H9 (cell line): ENCODE measurements at regions not wholly inside any gene's neighbourhood (a gene's known extent, or its start where the extent isn't known, plus 50 kb on each side); places are given as distances from the start of the nearest gene placed in this dataset.
A peak's percentile ranks its signal among the peaks of the same experiment; 100 is the strongest.

Source experiments
- DNase-seq: peaks from one replicate; pipeline ENCODE4 v3.0.0-alpha.2; 2017
- H2AFZ ChIP-seq: one replicate; pipeline ENCODE4 v1.6.1; 2013; ENCODE audit warnings: mild to moderate bottlenecking, low read length, control low read depth, moderate library complexity
- H2AK5ac ChIP-seq: 2 replicates; pipeline ENCODE4 v1.6.1; 2013; ENCODE audit warnings: low read length, control low read depth, mixed read lengths; ENCODE audit not compliant: insufficient read length
- H2BK120ac ChIP-seq: one replicate; pipeline ENCODE4 v1.6.1; 2013; ENCODE audit warnings: low read depth, mild to moderate bottlenecking, low read length, control low read depth, inconsistent platforms; ENCODE audit not compliant: poor library complexity, severe bottlenecking
- H2BK12ac ChIP-seq: 2 replicates; pipeline ENCODE4 v1.6.1; 2013; ENCODE audit warnings: low read length, control low read depth, mixed read lengths, low read depth; ENCODE audit not compliant: insufficient read length
- H2BK15ac ChIP-seq: 2 replicates; pipeline ENCODE4 v1.6.1; 2013; ENCODE audit warnings: low read depth, low read length, control low read depth
- H2BK20ac ChIP-seq: one replicate; pipeline ENCODE4 v1.6.1; 2013; ENCODE audit warnings: low read depth, mild to moderate bottlenecking, low read length, control low read depth, inconsistent platforms; ENCODE audit not compliant: poor library complexity, severe bottlenecking
- H2BK5ac ChIP-seq: 2 replicates; pipeline ENCODE4 v1.6.1; 2013; ENCODE audit warnings: low read length, control low read depth, mixed read lengths; ENCODE audit not compliant: insufficient read length
- H3K14ac ChIP-seq: 2 replicates; pipeline ENCODE4 v1.6.1; 2013; ENCODE audit warnings: low read length, control low read depth; ENCODE audit not compliant: insufficient read depth
- H3K18ac ChIP-seq: 2 replicates; pipeline ENCODE4 v1.6.1; 2013; ENCODE audit warnings: low read depth, mild to moderate bottlenecking, mixed read lengths, low read length, control low read depth; ENCODE audit not compliant: insufficient read length
- H3K23ac ChIP-seq: 2 replicates; pipeline ENCODE4 v1.6.1; 2013; ENCODE audit warnings: low read length, control low read depth, mixed read lengths, low read depth; ENCODE audit not compliant: insufficient read length
- H3K23me2 ChIP-seq: 2 replicates; pipeline ENCODE4 v1.6.1; 2013; ENCODE audit warnings: low read depth, mild to moderate bottlenecking, mixed read lengths, low read length, control low read depth; ENCODE audit not compliant: insufficient read length, poor library complexity, severe bottlenecking
- H3K27ac ChIP-seq: 2 replicates; pipeline ENCODE4 v1.5.1; 2013; ENCODE audit warnings: low read length, control low read depth, mixed read lengths, low read depth; ENCODE audit not compliant: insufficient read length
- H3K27me3 ChIP-seq: 2 replicates; pipeline ENCODE4 v1.6.1; 2013; ENCODE audit warnings: low read length, control low read depth, inconsistent platforms; ENCODE audit not compliant: insufficient read depth
- H3K4ac ChIP-seq: 2 replicates; pipeline ENCODE4 v1.6.1; 2013; ENCODE audit warnings: low read depth, mild to moderate bottlenecking, control low read depth, inconsistent platforms, low read length, moderate library complexity
- H3K4me1 ChIP-seq: 2 replicates; pipeline ENCODE4 v1.6.1; 2013; ENCODE audit warnings: low read length, control low read depth, inconsistent platforms; ENCODE audit not compliant: insufficient read depth
- H3K4me2 ChIP-seq: 2 replicates; pipeline ENCODE4 v1.6.1; 2013; ENCODE audit warnings: low read length, control low read depth, mixed read lengths; ENCODE audit not compliant: insufficient read length, insufficient read depth
- H3K56ac ChIP-seq: 2 replicates; pipeline ENCODE4 v1.6.1; 2013; ENCODE audit warnings: low read depth, mild to moderate bottlenecking, mixed read lengths, low read length, control low read depth; ENCODE audit not compliant: insufficient read length
- H3K79me1 ChIP-seq: 2 replicates; pipeline ENCODE4 v1.6.1; 2013; ENCODE audit warnings: low read depth, mild to moderate bottlenecking, moderate library complexity, low read length, control low read depth, inconsistent platforms; ENCODE audit not compliant: insufficient read depth, poor library complexity, severe bottlenecking
- H3K79me2 ChIP-seq: 2 replicates; pipeline ENCODE4 v1.6.1; 2013; ENCODE audit warnings: low read length, control low read depth, inconsistent platforms; ENCODE audit not compliant: insufficient read depth
- H3K9ac ChIP-seq: 2 replicates; pipeline ENCODE4 v1.6.1; 2013; ENCODE audit warnings: low read length, control low read depth, mixed read lengths; ENCODE audit not compliant: insufficient read length; ENCODE audit errors: extremely low read depth
- H3K9me3 ChIP-seq: one replicate; pipeline ENCODE4 v1.6.1; 2013; ENCODE audit warnings: low read depth, low read length, inconsistent platforms; ENCODE audit not compliant: control insufficient read depth
- H3T11ph ChIP-seq: one replicate; pipeline ENCODE4 v1.6.1; 2013; ENCODE audit warnings: mild to moderate bottlenecking, low read length, control low read depth, inconsistent platforms
- H4K20me1 ChIP-seq: one replicate; pipeline ENCODE4 v1.6.1; 2013; ENCODE audit not compliant: control insufficient read depth, insufficient read length, insufficient read depth
- H4K5ac ChIP-seq: 2 replicates; pipeline ENCODE4 v1.6.1; 2013; ENCODE audit warnings: low read depth, mild to moderate bottlenecking, mixed read lengths, low read length, control low read depth; ENCODE audit not compliant: insufficient read length
- H4K8ac ChIP-seq: replicated peaks from 2 replicates; pipeline ENCODE4 v1.6.1; 2013; ENCODE audit warnings: low read length, control low read depth, mixed read lengths, low read depth; ENCODE audit not compliant: insufficient read length
- H4K91ac ChIP-seq: 2 replicates; pipeline ENCODE4 v1.6.1; 2013; ENCODE audit warnings: low read depth, mild to moderate bottlenecking, moderate library complexity, mixed read lengths, low read length, control low read depth; ENCODE audit not compliant: insufficient read length
- H3K27ac Mint-ChIP-seq, 3 experiments: 2 replicates in 2 of 3; 3 replicates in 1 of 3; pipeline ENCODE4 v1.8.0; 2020 to 2021; ENCODE audit warnings: mixed read lengths in 3 of 3, mild to moderate bottlenecking in 1 of 3, moderate library complexity in 1 of 3
- H3K27me3 Mint-ChIP-seq: 2 replicates; pipeline ENCODE4 v1.8.0; 2021; ENCODE audit warnings: low read depth, mild to moderate bottlenecking, moderate library complexity, mixed read lengths
- H3K36me3 Mint-ChIP-seq, 3 experiments: 2 replicates in 2 of 3; 3 replicates in 1 of 3; pipeline ENCODE4 v1.8.0; 2020 to 2021; ENCODE audit warnings: low read depth in 3 of 3, mixed read lengths in 3 of 3; ENCODE audit not compliant: insufficient read depth in 1 of 3
- H3K4me1 Mint-ChIP-seq, 2 experiments: 2 replicates each; pipeline ENCODE4 v1.8.0; 2020; ENCODE audit warnings: mixed read lengths in 2 of 2
- H3K4me3 Mint-ChIP-seq, 2 experiments: 2 replicates in 1 of 2; 3 replicates in 1 of 2; pipeline ENCODE4 v1.8.0; 2020 to 2021; ENCODE audit warnings: mild to moderate bottlenecking in 2 of 2, mixed read lengths in 2 of 2, moderate library complexity in 1 of 2
- H3K9me3 Mint-ChIP-seq, 2 experiments: 2 replicates in 1 of 2; 3 replicates in 1 of 2; pipeline ENCODE4 v1.8.0; 2020; ENCODE audit warnings: mild to moderate bottlenecking in 2 of 2, mixed read lengths in 2 of 2, moderate library complexity in 1 of 2
- WGBS: extraction: QIAGEN DNeasy Blood & Tissue Kit; methylation state at CpG from one replicate; pipeline ENCODE4 v1.1.7; 2013; ENCODE audit warnings: missing lambda C conversion rate, low lambda C conversion rate, mixed read lengths; ENCODE audit not compliant: insufficient read length; ENCODE audit errors: extremely low coverage; 5-methylcytosine and 5-hydroxymethylcytosine counted together
- TF ChIP-seq, protein P1 (sequence below): fragments of 200-600 bp; sonication (generic); conservative IDR thresholded peaks from 3 replicates; pipeline ENCODE4 v1.8.0; 2021; ENCODE audit warnings: antibody characterized with exemption, mild to moderate bottlenecking

DNA sequence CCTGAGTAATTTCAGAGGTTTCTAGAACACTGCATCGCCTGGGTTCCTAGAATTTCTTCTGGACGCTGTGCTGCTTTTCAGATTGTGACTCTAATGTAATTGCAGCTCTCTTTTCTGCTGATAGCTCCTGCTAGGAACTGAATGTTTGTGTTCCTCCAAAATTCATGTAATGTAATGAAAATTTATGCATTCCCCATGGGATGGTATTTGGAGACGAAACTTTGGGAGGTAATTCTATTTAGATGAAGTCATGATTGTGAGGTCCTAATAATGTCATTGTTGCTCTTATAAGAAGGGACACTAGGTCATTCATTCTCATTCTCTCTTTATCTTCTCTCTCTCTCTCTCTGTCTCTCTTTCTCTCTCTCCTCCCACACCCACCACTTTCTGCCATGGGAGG lies 223.9 kb upstream of the DOK6 start:
- Histone ChIP-seq H3K23ac (no peak overlapping the region), H2BK20ac (no peak overlapping the region), H2BK5ac (no peak overlapping the region), H3K79me2 (no peaks in the 10 kb centered on the region), H3K4ac (no peak overlapping the region), H3K56ac (no peak overlapping the region), H3K9ac (no peak overlapping the region), H2BK120ac (no peak overlapping the region), H3K4me1 (no peaks in the 10 kb centered on the region), H4K5ac (no peak overlapping the region), H3K18ac (no peak overlapping the region), H3T11ph (no peak overlapping the region), H3K27me3 (no peaks in the 10 kb centered on the region), H4K91ac (no peak overlapping the region), H3K9me3 (no peaks in the 10 kb centered on the region), H2AK5ac (no peak overlapping the region), H3K27ac (no peak overlapping the region), H3K14ac (no peak overlapping the region), H2BK12ac (no peak overlapping the region), H4K20me1 (no peaks in the 10 kb centered on the region), H3K79me1 (no peaks in the 10 kb centered on the region), H2BK15ac (no peak overlapping the region), H3K23me2 (no peaks in the 10 kb centered on the region), H4K8ac (no peak overlapping the region), H3K4me2 (no peak overlapping the region), H2AFZ (no peak overlapping the region)
- Mint-ChIP-seq H3K4me1 (peaks cover 3 to 4% of the 10 kb centered on the region in 2 experiments; a peak in 3 of 4 replicates), H3K27me3 (no peaks in the 10 kb centered on the region), H3K27ac (peak overlapping the region in 1 of 3 experiments; percentile 9; a peak in 1 of 7 replicates), H3K4me3 (no peak overlapping the region), H3K9me3 (peaks cover 7 to 10% of the 10 kb centered on the region in 2 experiments; a peak in 3 of 5 replicates), H3K36me3 (peaks cover 0 to 8% (median 0%) of the 10 kb centered on the region in 3 experiments; a peak in 2 of 7 replicates)
- WGBS: no CpG with 5 or more reads among the region's 3 CpGs
- TF ChIP-seq, protein P1, sequence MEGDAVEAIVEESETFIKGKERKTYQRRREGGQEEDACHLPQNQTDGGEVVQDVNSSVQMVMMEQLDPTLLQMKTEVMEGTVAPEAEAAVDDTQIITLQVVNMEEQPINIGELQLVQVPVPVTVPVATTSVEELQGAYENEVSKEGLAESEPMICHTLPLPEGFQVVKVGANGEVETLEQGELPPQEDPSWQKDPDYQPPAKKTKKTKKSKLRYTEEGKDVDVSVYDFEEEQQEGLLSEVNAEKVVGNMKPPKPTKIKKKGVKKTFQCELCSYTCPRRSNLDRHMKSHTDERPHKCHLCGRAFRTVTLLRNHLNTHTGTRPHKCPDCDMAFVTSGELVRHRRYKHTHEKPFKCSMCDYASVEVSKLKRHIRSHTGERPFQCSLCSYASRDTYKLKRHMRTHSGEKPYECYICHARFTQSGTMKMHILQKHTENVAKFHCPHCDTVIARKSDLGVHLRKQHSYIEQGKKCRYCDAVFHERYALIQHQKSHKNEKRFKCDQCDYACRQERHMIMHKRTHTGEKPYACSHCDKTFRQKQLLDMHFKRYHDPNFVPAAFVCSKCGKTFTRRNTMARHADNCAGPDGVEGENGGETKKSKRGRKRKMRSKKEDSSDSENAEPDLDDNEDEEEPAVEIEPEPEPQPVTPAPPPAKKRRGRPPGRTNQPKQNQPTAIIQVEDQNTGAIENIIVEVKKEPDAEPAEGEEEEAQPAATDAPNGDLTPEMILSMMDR: no peak
- DNase-seq: no peak
